GM18907 (cell line): ENCODE measurements at regions not wholly inside any gene's neighbourhood (a gene's known extent, or its start where the extent isn't known, plus 50 kb on each side); places are given as distances from the start of the nearest gene placed in this dataset.
"Not testable (repeated sequence)": the region's sequence is repeated elsewhere in the genome, so short reads cannot be mapped to it uniquely, and the experiment has no call there.

Source experiments
- ATAC-seq: cut with Tn5 transposase; IDR thresholded peaks from one replicate; pipeline ENCODE4 v1.9.1; 2021; ENCODE audit warnings: mild to moderate bottlenecking, moderate library complexity; ENCODE audit not compliant: unreplicated experiment

- not testable (repeated sequence) for ATAC-seq
These were observed 280.1 kb upstream of the FRG2C start for GRCh38 chr3:75384016-75384415.

DNA sequence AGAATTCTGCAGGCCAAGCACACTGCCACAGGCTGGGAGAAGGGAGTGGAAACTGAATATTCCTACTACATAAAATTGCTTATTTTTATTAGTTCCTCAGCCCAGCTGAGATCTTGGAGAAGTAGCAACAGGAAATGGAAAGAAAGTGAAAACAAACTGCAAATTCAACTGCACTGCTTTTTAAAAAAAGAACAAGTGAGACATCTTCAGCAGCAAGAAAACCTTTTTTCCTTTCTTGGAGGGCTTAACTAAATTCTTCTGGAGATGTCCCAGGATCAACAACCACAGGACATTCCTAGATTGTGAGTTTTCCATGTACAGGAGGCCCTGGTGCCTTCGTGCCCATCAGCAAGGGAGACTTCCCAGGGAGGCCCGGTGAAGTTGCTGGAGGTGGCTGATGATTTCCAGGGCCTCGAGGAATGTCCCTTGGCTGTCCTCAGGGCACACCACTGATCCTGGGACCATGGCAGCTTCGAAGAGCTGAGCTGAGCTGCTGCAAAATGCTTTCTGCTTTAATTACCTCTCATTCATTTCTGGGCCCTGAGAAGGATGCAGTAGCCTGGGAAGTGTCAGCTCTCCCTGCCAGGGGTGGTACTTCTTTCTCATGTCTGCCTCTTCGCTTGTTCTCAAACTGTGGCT is 275.5 kb upstream of the FRG2C start:
- ATAC-seq, result not testable (repeated sequence)

DNA sequence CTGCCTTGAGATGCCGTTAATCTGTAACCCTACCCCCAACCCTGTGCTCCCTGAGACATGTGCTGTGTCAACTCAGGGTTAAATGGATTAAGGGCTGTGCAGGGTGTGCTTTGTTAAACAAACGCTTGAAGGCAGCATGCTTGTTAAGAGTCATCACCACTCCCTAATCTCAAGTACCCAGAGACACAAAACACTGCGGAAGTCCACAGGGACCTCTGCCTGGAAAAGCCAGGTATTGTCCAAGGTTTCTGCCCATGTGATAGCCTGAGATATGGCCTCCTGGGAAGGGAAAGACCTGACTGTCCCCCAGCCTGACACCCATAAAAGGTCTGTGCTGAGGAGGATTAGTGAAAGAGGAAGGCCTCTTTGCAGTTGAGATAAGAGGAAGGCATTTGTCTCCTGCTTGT is 270.8 kb upstream of the FRG2C start:
- not testable (repeated sequence) for ATAC-seq

DNA sequence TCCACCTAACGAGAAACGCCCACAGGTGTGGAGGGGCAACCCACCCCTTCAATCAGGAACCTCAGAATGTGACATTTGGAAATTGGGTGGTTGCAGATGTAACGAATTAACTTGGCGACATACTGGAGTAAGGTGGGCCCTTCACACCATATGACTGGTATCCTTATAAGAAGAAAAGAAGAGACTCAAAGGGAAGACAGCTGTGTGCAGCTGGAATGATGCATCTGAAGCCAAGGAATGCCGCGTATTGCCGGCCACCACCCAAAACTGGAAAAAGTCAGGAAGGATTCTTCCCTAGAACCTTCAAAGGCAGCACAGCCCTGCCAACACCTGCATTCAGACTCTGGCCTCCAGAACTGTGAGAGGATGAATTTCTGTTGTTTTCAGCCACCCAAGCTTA is 270.0 kb upstream of the FRG2C start:
- ATAC-seq, result not testable (repeated sequence)

- ATAC-seq, result not testable (repeated sequence)
These were observed 269.4 kb upstream of the FRG2C start for GRCh38 chr3:75394562-75395360.

DNA sequence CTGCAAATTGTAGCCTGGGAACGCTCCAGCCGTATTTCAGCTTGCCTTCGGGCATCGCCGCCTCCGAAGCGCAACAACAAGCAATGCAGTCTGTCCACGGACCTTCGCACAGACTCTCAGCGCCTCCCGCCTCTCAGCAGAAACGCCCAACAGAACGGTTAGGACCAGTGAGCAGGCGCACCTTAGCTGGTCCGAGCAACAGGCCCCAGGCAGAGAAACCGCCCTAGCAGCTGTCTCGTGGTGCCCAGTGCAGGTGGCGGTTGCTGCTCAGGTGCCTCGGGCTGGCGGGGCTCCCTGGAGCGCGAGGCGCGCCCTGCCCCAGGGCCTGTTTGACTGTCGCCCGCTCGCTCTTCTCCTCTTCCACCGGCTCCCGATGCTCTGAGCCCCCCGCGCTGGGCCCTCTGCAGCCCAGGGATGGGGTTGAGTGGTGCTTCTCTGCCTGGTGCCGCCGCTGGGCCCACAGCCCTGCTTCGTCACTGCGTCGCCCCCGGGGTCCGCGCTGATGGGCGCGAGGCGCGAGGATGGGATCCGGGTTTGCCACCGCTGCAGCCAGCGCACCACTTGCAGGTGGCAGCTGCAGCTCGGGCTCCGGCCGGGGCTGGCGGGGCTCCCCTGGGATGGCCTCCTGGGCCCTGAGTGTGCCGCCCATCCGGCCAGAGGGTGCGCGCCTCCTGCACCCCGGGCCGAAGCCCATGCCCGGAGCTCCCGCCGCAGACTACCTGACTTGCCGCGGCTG is 268.4 kb upstream of the FRG2C start:
- ATAC-seq, result no peak

- no peak for ATAC-seq
These were observed 267.8 kb upstream of the FRG2C start for GRCh38 chr3:75396316-75396802.

GRCh38 chr3:75397486-75397885 is 266.6 kb upstream of the FRG2C start:
- ATAC-seq, result not testable (repeated sequence)

- not testable (repeated sequence) for ATAC-seq
These were observed 241.8 kb upstream of the FRG2C start for GRCh38 chr3:75422101-75422945.

DNA sequence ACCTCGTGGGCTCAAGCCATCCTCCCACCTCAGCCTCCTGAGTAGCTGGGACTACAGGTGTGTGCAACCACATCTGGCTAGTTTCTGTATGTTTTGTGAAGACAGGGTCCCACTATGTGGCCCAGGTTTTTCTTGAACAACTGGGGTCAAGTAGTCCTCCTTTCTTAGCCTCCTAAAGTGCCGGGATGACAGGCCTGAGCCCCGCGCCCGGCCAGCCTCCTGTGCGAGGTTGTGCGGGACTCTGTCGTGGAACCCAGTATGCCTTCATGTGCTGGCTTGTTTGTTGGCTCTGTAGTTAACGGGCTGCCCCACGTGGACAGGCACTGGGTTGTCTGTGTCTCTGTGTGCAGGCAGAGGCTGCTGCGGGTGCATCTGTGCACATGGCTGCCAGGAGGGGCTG is 238.7 kb upstream of the FRG2C start:
- ATAC-seq, result not testable (repeated sequence)

DNA sequence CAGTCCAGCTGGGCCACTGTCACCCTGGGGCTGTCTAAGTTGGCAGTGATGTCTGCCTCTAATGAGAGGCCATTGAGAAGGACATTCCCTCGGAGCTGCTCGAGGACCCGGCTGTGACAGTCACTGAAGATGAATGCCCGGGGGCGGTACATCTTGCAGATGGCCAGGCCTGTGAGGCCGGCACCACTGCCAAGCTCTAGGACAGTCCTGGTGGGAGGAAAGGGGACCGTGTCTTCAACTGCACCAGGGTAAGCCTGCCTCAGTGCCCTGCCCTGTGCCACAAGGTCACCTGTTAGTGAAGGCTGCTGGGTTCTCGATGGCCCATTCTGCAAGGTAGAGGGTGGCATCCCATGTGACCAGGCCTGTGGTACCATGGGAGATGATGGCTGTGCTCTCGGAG is 236.6 kb upstream of the FRG2C start:
- not testable (repeated sequence) for ATAC-seq

- not testable (repeated sequence) for ATAC-seq
These were observed 236.2 kb upstream of the FRG2C start for GRCh38 chr3:75427906-75428305.

DNA sequence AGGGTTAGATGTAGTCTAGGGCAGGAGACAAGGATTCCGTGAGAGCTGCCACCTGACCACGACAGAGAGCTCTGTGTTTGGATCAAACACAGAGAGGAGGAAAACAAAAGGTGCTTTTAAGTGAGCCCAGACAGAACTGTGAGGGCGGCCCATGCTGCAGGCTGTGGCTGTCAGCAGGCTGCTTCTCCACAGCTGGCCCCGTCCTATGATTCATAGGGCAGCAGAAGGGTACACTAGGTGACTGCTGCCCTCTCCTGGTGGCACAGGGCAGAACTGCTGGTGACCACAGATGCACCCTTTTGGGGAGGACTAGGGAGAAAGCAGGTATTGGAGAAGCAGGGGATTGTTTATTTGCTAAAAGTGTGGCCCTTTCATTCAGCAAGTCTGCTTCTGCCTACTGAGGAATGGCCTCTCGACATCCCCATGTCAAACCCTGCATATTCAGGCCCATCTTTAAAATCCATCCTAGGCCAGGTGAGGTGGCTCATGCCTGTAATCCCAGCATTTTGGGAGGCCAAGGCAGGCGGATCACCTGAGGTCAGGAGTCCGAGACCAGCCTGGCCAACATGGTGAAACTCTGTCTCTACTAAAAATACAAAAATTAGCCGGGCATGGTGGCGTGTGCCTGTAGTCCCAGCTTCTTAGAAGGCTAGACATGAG is 234.4 kb upstream of the FRG2C start:
- not testable (repeated sequence) for ATAC-seq

GRCh38 chr3:75430406-75430805 is 233.7 kb upstream of the FRG2C start:
- ATAC-seq, result not testable (repeated sequence)

GRCh38 chr3:75431120-75431519 is 233.0 kb upstream of the FRG2C start:
- not testable (repeated sequence) for ATAC-seq

GRCh38 chr3:75432466-75432865 is 231.7 kb upstream of the FRG2C start:
- ATAC-seq, result not testable (repeated sequence)

DNA sequence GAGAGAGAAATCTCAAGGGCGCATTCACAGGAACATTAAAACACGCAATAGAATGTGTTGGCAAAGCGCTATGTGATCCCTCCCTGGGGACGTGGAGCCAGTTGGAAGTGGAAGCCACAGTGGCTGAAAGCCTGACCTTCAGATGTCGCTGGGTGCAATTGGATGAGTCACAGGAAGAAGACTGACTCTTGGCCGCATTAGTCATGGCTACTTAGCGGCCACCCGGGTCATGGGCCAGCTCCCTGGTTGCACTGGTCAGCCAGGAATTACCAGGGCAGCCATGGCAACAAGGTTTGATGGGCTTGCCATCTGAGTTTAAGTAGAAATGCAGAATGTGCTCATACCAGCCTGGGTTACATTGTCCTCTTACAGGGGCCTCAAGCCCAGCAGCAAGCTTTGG is 231.2 kb upstream of the FRG2C start:
- not testable (repeated sequence) for ATAC-seq

GRCh38 chr3:75433295-75433694 is 230.8 kb upstream of the FRG2C start:
- not testable (repeated sequence) for ATAC-seq

GRCh38 chr3:75434276-75434912 is 229.7 kb upstream of the FRG2C start:
- ATAC-seq, result not testable (repeated sequence)
